Fibroblast of the aortic adventitia (primary cell): ENCODE measurements at regions not wholly inside any gene's neighbourhood (a gene's known extent, or its start where the extent isn't known, plus 50 kb on each side); places are given as distances from the start of the nearest gene placed in this dataset.

Experiments used
- DNase-seq: peaks from one replicate; pipeline ENCODE4 v3.0.0-alpha.2; 2010; ENCODE audit warnings: low read depth
- H3K4me3 ChIP-seq: 2 replicates; pipeline ENCODE4 v1.5.1; 2011; ENCODE audit warnings: low read depth, mild to moderate bottlenecking, control low read depth, low read length, moderate library complexity
- TF ChIP-seq, protein P1 (sequence below): IDR thresholded peaks from 2 replicates; pipeline ENCODE4 v1.5.1; 2011; ENCODE audit warnings: mild to moderate bottlenecking, low read length, control low read depth, inconsistent platforms; ENCODE audit not compliant: insufficient read depth

DNA sequence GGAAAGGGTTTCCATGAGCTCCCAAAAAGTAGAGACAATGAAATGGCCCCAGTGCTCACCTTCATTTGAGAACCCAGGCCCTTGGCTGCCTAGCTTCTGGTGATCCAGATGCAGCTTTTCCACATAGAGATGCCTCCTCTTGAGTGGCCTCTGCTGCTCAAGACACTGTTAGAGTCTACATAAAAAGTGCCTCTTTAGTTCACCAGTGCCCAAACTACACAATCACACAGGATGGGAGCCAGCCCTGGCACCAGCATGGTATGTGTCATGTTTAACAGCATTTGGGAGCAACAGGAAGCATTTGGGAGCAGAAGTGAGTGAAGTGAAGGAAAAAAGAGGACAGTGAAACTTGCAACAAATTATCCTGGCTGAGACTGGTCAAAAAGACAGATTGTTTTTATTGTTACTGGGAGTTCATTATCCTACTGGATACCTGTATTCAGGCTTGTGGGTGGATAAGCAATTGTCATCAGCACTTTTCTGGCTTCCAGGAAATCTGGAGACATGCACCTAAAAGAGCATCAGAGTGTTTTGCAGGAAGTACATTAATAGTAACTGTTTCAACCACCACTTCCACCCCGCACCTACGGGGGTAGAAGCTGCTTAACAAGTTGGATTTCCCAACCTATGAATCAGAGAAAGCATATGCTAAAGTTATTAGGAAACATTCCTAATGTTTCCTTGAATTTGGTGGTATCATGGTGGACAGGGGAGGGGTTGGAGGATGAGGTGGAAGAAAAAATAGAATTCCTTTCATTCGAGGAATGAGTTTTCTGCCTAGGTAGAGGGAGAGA lies 416.2 kb downstream of the IGSF11 start:
- DNase-seq, result no peak
- TF ChIP-seq, protein P1, sequence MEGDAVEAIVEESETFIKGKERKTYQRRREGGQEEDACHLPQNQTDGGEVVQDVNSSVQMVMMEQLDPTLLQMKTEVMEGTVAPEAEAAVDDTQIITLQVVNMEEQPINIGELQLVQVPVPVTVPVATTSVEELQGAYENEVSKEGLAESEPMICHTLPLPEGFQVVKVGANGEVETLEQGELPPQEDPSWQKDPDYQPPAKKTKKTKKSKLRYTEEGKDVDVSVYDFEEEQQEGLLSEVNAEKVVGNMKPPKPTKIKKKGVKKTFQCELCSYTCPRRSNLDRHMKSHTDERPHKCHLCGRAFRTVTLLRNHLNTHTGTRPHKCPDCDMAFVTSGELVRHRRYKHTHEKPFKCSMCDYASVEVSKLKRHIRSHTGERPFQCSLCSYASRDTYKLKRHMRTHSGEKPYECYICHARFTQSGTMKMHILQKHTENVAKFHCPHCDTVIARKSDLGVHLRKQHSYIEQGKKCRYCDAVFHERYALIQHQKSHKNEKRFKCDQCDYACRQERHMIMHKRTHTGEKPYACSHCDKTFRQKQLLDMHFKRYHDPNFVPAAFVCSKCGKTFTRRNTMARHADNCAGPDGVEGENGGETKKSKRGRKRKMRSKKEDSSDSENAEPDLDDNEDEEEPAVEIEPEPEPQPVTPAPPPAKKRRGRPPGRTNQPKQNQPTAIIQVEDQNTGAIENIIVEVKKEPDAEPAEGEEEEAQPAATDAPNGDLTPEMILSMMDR, result no peak
- H3K4me3 ChIP-seq, result no peak overlapping the region

DNA sequence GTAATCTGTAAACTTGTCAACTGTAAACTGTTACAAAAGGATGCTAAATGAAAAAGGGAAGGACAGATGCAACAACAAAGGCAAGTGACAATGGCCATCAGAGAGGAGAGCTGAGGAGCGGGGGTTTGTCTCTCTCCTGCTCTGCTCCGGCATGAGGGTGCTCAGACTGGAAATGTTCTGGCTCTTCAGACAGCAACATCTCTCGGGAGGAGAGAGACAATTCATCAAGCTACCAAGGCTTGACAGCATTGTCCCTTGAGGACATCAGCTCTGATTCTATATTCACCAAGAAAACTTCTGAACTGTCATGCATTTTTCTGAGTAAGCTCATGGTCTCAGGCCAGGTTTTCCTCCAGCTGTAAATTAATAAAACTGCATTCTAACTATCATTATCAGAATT lies 408.2 kb downstream of the IGSF11 start:
- TF ChIP-seq, protein P1, result no peak
- DNase-seq, result no peak
- no peak overlapping the region for H3K4me3 ChIP-seq

DNA sequence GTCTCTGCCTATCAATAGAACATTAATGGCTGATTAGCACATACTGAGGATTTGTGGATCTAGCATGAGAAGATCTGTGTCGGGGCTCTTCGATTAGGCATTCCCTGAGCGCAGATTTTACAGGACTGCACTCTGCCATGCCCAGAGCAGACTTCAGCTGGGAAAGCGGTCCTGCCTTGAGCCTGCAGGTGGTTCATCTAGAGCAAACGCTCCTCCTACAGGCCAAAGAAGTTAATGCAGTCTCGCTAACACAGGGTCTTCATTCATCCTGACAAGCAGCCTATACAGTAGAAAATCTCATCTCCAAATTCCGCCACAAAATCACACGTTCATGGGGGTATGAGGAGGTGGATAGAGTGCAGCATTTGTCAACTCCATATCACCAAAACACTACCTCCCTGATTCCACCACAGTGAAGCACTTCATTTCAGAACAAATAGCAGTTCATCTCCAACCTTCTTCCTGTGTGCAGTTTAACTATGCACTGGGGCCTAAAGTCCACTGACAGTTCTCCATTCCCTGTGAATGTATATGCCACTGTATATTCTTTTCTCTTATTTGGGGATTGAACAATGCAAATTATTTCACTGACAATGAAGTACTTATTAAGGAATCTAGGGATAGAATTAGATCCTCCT lies 405.8 kb downstream of the IGSF11 start:
- H3K4me3 ChIP-seq, result no peak overlapping the region
- TF ChIP-seq, protein P1, result peak; percentile 74
- DNase-seq, result peak; percentile 62

DNA sequence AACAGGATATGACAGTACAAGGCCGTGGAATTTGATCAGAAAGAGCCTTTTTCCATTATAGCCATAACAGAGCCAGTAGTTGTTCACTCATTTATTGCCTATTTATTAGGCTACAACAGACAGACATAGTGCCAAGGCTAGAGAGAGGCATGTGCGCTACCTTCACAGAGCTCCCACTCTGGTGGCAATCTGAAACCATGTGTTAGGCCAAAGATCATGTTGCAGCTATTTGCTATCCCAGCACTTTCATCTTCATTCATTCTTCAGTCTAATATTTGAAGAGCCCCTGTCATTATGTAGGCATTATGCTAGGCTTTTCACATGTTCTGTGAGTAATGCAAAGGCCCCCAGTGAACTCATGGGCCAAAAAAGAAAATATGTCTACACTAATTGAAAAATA lies 404.8 kb downstream of the IGSF11 start:
- no peak overlapping the region for H3K4me3 ChIP-seq
- TF ChIP-seq, protein P1, result no peak
- DNase-seq, result no peak

DNA sequence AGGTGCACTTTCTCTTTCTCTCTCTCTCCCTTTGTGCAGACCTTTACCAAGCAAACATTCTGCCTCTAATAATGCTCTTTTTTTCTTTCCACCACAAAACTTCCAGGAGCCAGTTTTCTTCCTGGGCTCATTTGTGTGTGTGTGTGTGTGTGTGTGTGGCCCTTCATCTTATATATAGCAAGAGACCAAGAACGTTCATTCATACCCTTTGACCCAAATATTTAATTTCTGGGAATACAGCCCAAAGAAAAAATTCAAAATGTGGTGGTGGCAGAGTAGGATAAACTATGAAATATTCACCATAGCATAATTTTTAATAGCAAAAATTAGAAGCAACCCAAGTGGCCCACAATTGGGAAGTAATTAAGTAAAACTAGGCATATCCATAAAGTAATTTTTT lies 398.9 kb downstream of the IGSF11 start:
- no peak for DNase-seq
- TF ChIP-seq, protein P1, result no peak
- no peak overlapping the region for H3K4me3 ChIP-seq

DNA sequence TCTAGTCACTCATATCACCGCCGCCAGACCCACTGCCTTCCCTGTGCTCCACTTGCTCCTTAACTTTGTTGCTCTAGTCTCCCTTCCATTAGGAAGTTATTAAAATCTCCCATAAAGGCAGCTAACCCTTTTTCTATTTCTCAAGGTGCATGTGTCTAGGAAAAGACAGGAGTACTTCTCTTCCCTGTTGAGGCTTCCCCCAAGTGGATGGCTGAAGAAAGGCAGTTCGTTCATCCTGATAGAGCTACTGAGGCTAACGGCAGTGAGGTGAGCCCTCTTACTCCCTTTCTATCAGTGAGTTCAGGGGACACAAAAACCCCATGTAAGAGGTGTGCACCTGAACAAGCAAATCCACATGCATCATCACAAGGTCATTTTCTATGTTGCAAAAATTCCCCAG lies 397.8 kb downstream of the IGSF11 start:
- no peak for DNase-seq
- no peak overlapping the region for H3K4me3 ChIP-seq
- TF ChIP-seq, protein P1, result no peak
